Left ventricle myocardium superior (tissue), 1 donor: ENCODE measurements at regions not wholly inside any gene's neighbourhood (a gene's known extent, or its start where the extent isn't known, plus 50 kb on each side); places are given as distances from the start of the nearest gene placed in this dataset.

ENCODE experiments used
- ATAC-seq: fragments of 200-7000 bp; cut with Tn5 transposase; one replicate; pipeline ENCODE4 v1.9.1; 2020; ENCODE audit warnings: mild to moderate bottlenecking, moderate library complexity
- DNase-seq: peaks from one replicate; pipeline ENCODE4 v3.0.0-alpha.2; 2020
- intact Hi-C: fragments of 100-400 bp; cut with micrococcal nuclease; formaldehyde crosslinking; loops from one replicate; pipeline ENCODE4 v1.11.0; 2022
- donor health status: DM: no; HTN: yes; CAD: no; lungs with severe emphysema.

DNA sequence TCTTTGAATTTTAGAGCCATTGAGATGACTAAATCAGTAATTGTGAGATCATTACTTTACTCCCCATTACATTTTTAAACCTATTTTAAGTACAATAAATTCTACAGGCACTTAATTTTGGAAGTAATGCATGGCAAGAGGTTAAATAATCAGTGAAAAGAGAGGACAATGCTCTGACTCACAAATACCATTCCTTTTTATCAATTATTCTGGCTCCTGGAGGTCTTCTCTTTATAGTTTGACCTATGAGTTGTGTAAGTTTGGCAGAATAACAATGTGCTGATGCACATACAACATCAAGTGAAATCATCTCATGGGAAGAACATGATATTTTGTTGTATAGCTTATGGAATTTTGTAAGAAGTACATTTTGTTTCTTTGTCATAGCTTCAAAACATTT is 166.7 kb downstream of the TMTC3 start:
- no peak for ATAC-seq
- DNase-seq: no peak
- intact Hi-C loops: no loop called here

DNA sequence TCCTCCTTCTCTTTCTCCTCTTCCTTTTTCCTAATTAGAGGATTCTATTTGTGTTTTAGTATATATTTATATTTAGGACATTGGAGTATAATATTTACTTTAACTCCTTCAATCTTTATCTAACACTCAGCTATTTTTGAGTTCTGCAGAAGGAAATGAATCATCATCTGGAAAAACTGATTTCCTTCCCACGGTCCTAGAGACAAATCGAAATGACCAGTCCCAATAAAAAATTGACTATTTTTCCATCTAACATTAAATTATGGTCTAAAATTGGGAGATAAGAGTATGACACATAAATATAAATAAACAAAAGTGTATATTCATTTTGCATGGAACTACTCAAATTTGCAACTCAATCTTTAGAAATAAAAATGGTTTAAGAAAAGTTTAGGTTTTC is 167.4 kb downstream of the TMTC3 start:
- ATAC-seq: peak; percentile 30
- intact Hi-C loops: no loop called here

DNA sequence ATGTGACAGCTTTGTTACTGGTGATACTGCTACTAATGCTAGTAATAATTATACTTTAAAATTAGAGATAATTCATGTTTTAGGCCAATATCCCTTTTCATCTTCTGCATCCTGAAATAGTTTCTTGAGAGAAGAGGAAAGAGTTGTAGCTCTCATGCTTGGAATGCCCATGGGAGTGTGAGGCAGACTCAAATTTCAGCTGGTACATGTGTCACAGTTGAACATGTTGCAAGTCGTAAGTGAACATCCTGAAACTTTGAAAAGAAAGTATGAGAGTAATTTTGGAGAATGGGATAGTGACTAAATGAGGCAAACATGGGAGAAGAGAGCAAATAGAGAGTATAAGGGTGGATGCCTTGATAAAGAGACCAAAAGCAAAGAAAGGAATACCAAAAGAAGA is 168.0 kb downstream of the TMTC3 start:
- ATAC-seq: peak; percentile 73
- intact Hi-C loops: no loop called here
- no peak for DNase-seq

More for the DNA sequence above, 167.4 kb downstream of the TMTC3 start:
- no peak for DNase-seq

DNA sequence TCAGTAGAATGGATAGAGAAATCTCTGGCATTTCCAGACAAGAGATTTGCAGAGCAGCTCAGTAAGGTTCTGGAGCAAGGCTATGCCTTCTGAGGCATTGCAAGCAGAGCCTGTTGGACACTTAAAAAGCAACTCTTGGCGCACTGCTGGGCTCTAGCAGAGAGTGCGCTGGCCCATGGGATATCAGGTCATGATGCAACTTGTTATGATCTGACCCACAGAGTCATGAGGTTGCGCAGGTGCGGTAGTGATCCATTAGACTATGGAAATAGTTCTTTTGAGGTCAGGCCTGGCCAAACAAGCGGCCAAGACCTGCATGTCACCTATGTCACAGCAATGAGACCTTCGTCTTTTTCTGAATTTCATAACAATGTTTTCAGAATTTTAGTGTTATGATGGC is 168.6 kb downstream of the TMTC3 start:
- ATAC-seq (no peak), DNase-seq (no peak)
- intact Hi-C loops: no loop called here

DNA sequence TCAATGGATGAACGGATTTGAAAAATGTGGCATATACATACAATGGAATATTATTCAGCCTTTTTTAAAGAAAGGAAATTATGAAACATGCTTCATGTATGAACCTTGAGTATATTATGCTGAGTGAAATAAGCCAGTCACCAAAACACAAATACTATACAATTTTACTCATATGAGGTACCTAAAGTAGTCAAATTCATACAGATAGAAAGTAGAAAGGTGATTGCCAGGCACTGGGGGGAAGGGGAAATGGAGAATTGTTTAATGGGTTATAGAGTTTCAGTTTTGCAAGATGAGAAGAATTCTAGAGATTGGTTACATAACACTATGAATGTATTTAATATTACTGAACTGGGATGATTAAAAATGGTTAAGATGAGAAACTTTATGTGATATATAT is 171.4 kb downstream of the TMTC3 start:
- no peak for DNase-seq
- intact Hi-C loops: no loop called here
- ATAC-seq: no peak

DNA sequence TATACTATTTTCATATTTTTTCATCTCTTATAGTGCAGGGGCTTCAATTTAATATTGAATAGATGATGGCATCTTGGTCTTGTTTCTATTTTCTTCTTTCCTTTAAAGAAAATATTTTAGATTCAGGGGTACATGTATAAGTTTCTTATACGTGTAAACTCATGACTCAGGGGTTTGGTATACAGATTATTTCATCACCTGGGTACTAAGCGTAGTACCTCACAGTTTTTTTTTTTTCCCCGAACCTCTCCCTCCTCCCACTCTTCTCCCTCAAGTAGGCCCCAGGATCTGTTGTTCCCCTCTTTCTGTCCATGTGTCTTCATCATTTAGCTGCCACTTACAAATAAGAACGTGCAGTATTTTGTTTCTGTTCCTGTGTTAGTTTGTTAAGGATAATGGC is 172.6 kb downstream of the TMTC3 start:
- ATAC-seq: no peak
- intact Hi-C loops: no loop called here
- DNase-seq: no peak

DNA sequence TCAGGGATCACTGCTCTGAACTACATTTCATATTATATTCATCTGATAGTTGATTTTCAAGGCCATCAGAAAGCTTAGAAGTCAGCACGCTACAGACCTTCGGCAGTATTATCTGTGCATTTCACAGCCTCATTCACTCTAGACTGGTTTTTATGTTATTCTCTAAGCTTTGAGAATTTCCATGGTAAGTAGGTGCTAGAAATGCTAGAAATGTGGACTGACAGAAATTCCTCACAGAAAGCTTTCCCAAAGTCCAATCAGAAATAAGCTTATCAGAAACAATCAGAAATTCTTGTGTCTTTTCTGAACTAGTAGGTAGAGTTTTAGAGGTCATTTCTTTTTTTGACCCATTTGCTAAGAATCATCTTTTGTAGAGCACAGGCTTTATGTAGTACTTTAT is 176.6 kb downstream of the TMTC3 start:
- DNase-seq (no peak), ATAC-seq (no peak)
- intact Hi-C loops: no loop called here

DNA sequence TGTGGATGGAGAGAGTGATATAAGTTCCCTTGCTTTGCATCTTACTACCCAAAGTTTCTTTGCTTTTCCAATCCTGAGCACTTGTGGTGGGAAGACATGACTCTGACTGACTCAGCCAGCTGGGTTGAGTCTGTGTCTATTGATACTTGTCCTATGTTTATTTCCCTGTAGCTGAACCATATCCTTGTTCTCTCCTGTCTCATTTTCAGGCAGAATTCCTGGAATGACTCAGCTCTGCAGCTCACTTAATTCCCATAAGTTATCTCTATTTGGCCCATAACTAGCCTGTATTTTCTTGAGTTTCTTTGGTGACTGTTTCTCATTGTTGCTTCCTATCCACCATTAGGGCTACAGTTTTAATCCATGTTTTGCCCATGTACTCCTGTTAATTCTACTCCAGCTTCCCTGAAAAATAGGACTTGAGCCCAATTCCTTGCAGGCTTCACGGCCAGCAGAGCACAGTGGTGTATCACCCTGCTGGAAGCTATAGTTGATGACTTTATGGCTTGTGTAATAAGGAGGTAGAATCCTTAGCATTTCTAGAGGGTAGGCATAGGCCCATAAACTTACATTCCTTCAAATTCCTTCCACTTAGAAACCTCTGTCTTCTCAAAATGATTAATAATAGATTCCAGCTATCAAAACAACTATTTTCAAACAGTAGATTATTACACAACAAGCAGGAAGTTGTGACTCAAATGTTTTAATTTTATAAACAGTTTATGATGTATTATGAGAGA is 183.1 kb downstream of the TMTC3 start:
- DNase-seq: no peak
- intact Hi-C loops: no loop called here
- ATAC-seq: peak; percentile 72

DNA sequence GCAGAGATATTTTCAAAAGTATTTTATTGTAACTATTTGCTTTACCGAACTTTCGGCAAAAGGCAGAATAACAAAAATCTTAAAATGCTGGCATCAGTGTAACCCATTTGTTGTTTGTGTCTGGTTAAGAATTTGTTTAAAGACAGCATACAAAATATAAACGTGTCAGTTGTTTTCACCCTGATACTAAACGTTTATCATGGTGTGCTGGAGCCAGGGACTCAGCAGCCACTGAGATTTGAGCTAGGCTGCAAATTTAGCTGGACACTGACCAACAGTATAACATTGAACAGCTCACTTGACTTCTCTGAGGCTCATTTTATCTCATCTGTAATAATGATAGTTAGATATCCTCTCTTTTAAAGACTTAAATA is 183.7 kb downstream of the TMTC3 start:
- intact Hi-C loops: no loop called here
- DNase-seq (no peak), ATAC-seq (peak; percentile 72)

DNA sequence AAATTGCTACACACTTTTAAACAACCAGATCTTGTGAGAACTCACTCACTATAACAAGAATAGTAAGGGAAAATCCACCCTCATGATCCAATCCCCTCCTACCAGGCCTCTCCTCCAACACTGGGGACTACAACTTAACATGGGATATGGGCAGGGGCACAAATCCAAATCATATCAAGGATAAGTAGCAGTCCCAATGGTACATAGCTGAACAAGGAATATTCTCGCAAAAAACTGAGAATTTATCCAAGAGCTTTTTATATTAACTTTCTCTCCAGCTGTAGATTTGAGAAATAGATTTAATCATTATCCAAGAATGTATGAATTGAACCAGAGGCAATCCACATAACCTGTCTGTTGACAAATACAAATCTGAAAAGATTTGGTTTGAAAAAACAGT is 185.2 kb downstream of the TMTC3 start:
- no peak for ATAC-seq
- intact Hi-C loops: no loop called here
- DNase-seq: no peak

DNA sequence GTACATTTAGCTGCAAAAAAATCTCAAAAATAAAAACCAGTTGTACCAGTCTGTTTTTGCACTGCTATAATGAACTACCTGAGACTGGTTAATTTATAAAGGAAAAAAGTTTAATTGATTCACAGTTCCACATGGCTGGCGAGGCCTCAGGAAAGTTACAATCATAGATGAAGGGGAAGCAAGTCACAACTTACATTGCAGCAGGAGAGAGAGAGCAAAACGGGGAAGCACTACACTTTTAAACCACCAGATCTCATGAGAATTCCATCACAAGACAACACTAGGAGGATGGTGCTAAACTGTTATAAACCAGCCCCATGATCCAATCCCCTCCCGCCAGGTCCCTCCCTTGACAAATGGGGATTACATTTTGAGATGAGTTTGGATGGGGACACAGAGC is 186.0 kb downstream of the TMTC3 start:
- intact Hi-C loops: no loop called here
- no peak for ATAC-seq

DNA sequence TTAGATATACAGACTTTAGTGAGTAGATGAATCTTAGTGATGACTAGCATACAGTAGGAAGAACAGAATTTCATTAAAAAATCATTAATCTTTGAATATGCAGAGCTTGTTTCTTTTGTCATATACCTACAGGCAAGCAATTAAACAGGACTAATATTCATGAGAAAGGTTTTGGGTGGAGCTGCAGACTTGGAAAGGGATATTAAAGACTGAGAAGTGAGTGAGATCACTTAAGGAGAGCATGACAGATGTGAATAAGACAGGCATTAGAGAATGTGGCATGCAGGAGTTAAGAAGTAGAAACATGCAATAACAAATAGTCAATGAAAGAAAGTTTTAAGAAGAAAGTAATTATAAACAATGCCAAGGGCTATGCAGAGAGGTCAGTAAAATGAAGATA is 187.7 kb downstream of the TMTC3 start:
- intact Hi-C loops: no loop called here
- ATAC-seq (no peak), DNase-seq (no peak)

More for the DNA sequence above, 186.0 kb downstream of the TMTC3 start:
- DNase-seq: no peak

DNA sequence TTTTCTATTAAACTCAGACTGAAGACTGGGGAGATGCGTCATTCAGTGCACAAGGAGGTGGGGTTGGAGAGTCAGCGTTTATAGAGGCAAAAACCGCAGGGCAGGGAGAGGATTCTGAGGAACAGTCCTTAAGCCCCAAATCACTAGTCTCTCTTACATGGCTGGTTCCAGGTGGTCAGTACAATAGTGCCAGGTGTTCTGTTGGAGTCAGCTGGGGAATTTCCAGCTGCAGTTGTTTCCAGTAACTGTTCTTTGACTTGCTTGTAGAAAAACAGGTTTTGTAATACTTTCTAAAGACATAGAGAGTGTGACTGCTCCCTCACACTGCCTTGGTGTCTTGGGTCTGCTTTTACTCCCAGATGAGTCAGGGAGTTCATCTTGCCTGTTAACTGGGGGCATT is 192.2 kb downstream of the TMTC3 start:
- intact Hi-C loops: no loop called here
- DNase-seq: no peak
- peak; percentile 27 for ATAC-seq

DNA sequence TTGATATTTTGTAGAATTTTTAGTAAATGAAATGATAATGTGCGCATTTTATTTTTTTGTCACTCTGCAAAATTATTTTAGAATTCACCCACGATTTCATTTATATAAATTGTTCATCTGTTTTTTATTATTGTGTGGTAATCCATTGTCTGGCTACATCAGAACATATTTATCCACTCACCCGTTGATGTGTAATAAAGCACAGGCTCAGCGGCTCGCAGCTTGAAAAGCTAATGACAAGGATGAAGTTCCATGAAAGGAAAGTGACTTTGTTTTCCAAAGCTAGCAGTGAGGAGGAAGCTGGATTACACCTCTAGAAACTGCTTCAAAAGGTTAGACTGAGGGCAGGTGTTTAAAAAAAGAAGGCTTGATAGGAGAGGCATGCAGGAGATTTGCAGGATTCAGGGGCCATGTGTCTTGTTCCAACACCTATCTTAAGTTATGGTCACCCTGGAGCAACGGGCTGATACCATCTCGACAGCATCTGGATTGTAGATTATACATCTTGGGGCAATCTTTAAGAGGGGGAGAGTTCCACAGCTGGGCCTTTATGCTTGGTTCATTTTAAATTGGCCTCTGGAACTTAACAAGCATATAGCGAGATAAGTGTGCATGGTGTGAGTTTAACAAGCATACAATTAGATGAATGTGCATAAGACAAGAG is 194.1 kb downstream of the TMTC3 start:
- intact Hi-C loops: no loop called here
- no peak for ATAC-seq

DNA sequence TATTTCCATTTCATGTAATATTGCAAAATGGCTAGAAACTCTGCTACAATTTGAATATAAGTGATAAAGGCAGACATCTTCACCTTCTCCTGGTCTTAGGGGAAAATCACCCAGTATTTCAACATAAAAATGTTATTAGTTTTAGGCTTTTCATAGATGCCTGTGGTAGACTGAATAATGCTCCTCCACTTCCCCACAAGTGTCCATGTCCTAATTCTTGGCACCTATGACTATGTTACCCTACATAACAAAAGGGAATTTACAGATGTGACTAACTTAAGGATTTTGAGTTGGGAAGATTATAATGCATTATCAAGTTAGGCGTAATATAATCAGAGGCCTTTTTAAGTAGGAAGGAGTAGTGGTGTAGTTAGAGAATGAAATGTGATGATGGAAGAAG is 196.4 kb downstream of the TMTC3 start:
- intact Hi-C loops: no loop called here
- no peak for DNase-seq
- ATAC-seq: no peak

More for the DNA sequence above, 194.1 kb downstream of the TMTC3 start:
- no peak for DNase-seq

DNA sequence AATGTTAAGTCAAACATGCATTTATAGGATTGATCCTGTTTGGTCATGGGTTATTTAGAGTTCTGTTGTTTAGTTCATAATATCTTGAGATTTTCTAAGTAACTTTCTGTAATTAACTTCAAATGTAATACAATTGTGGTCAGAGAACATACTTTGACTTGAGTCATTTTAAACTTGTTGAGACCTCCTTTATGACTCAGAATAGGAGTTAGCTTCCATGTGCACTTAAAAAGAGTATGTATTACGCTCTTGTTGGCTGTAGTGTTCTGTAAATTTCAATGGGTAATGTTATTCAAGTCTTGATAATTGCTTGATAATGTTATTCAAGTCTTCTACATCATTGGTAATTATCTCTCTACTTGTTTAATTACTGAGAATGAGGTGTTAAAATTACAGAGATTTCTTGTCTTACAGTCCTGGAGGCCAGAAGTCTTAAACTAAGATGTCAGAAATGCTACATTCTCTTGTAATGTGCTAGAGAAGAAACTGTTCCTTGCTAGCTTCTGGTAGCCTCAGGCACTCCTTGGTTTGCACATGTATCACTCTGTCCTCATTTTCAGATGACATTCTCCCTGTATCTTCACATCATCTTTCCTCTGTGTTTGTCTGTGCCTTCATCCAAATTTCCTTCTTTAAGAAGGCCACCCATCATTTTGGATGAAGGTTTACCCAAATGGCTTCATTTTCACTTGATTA is 197.3 kb downstream of the TMTC3 start:
- ATAC-seq: no peak
- DNase-seq: no peak
- intact Hi-C loops: no loop called here

DNA sequence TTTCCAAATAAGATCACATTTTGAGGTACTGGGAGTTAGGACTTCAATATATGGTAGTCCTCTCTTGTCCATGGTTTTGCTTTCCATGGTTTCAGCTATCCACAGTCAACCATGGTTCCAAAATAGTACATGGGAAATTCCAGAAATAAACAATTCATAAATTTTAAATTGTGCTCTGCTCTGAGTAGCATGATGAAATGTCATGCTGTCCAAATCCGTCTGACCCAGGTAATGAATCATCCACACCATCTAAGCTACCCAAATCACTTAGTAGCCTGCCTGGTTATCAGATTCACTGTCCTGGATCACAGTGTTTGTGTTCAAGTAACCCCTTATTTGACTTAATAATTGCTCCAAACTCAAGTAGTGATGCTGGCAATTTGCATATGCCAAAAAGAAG is 197.9 kb downstream of the TMTC3 start:
- ATAC-seq (no peak), DNase-seq (no peak)
- intact Hi-C loops: no loop called here

DNA sequence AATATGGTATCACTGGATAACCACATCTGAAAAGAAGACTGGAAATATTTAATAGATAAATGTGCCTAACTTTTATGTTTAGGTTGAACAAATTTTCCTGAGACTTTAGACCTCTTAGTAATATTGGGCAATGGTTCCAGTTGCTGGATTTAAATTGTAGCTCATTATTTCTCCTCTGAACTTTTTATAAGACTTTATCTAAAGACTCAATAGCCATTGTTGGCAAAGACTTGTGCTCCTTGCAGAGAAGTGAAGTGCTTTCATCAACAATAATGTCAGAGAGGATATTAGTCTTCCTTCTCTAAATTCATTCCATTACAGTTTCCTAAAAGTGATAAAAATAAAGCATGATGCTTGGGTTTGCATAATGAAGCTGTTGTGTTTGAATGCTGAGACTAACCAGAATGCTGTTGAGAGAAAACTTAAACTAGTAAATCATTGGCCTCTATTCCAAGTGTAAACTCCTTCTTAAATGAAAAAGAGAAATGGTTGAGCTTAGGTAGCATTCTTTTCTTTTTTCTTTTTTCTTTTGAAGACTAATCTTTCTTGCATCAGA is 200.2 kb downstream of the TMTC3 start:
- ATAC-seq: no peak
- intact Hi-C loops: no loop called here
- no peak for DNase-seq

DNA sequence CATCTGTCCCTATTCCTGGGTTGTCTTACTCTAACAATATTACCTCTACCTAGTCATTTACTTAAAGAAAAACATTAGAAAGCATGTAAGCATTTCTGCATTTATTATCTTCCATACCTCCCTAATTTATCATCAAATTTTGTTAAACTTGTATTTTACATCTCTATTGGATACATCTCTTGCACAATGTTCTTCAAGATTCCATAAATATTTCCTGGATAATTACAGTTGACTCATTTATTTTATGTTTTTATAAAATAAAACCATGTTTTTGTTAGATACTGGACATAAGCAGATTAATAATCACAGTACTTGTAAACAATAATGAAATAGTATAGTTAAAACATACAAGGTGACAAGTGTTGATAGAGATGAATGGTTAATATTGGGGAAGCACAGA is 209.0 kb downstream of the TMTC3 start:
- ATAC-seq (no peak), DNase-seq (no peak)
- intact Hi-C loops: no loop called here

DNA sequence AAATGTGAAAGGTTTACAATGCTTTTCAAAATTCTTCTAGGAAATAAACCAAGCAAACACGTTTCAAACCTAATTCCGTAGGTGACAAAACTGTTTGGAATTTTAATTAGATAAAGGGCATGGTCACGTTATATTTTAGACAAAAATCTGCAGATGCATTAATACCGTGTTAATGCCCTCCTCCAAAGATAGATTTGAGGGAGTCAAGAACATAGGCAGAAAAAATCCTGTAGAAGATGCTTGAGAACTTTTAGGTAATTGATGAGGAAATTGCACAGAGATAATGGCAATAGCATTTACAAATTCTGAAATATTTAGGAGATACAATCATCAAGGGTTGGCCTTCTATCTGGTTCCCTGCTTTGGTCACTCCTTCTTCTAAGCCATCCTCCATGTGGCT is 212.6 kb downstream of the TMTC3 start:
- intact Hi-C loops: no loop called here
- ATAC-seq: no peak

More for the DNA sequence above, 212.6 kb downstream of the TMTC3 start:
- DNase-seq: no peak
